NCI-H2196 treated with DMSO at 0.1 percent for 48 hours (cell line): ENCODE measurements at regions not wholly inside any gene's neighbourhood (a gene's known extent, or its start where the extent isn't known, plus 50 kb on each side); places are given as distances from the start of the nearest gene placed in this dataset.
"Not testable (repeated sequence)": the region's sequence is repeated elsewhere in the genome, so short reads cannot be mapped to it uniquely, and the experiment has no call there.

ENCODE experiments used
- DNase-seq: peaks from one replicate; lab custom pipeline; 2025; ENCODE audit not compliant: unreplicated experiment; lab: John Stamatoyannopoulos, UW

GRCh38 chr2:183782436-183782835 is 658.2 kb downstream of the NUP35 start:
- DNase-seq = no peak

- not testable (repeated sequence) for DNase-seq
Measured at GRCh38 chr2:183788796-183789195, 664.6 kb downstream of the NUP35 start.

DNA sequence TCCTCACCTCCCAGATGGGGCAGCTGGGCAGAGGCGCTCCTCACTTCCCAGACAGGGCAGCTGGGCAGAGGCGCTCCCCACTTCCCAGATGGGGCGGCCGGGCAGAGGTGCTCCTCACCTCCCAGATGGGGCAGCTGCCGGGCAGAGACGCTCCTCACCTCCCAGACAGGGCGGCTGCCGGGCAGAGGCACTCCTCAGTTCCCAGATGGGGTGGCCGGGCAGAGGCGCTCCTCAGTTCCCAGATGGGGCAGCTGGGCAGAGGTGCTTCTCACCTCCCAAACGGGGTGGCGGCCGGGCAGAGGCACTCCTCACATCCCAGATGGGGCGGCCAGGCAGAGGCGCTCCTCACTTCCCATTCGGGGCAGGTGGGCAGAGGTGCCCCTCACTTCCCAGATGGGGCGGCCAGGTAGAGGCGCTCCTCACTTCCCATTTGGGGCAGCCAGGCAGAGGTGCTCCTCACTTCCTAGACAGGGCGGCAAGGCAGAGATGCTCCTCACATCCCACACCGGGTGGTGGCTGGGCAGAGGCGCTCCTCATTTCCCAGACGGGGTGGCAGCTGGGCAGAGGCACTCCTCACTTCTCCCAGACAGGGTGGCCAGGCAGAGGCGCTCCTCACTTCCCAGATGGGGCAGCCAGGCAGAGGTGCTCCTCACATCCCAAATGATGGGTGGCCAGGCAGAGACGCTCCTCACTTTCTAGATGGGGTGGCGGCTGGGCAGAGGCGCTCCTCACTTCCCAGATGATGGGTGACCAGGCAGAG is 668.1 kb downstream of the NUP35 start:
- DNase-seq = not testable (repeated sequence)

GRCh38 chr2:183798535-183798934 is 674.3 kb downstream of the NUP35 start:
- no peak for DNase-seq

GRCh38 chr2:183799761-183800160 is 675.5 kb downstream of the NUP35 start:
- no peak for DNase-seq

- no peak for DNase-seq
Measured at GRCh38 chr2:183803596-183803995, 679.4 kb downstream of the NUP35 start.

GRCh38 chr2:183807870-183808269 is 683.6 kb downstream of the NUP35 start:
- DNase-seq = no peak

GRCh38 chr2:183809404-183809803 is 685.2 kb downstream of the NUP35 start:
- DNase-seq = no peak

DNA sequence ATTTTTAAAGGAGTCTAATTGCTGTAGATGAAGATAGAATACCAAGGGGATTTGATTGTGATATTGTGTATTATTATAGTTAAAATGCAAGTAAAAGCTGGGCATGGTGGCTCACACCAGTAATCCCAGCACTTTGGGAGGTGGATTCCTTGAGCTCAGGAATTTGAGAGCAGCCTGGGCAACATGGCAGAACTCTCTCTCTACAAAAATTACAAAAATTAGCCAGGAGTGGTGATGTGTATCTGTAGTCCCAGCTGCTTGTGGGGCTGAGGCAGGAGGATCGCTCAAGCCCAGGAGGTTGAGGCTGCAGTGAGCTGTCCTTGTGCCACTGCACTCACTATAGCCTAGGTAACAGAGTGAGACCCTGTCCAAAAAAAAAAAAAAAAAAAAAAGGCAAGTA is 687.0 kb downstream of the NUP35 start:
- DNase-seq = no peak

DNA sequence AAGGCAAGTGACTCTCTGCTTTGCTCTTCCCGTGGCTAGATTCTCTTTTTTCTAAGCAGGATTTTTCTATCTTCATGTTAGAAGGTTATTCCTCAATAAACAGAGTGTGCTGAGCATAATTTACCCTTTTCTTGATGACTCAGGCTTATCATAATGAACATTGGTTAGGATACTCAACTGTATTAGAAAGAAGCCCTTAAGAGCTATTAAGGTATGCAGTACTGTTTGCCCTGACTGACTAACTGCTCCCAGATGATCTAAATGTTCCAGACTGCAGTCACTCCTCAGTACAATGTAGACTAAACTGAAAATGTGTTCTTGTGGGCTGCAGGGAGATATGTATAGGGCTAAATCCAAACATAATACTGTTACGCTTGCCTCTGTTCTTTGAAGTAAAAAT is 687.8 kb downstream of the NUP35 start:
- no peak for DNase-seq

DNA sequence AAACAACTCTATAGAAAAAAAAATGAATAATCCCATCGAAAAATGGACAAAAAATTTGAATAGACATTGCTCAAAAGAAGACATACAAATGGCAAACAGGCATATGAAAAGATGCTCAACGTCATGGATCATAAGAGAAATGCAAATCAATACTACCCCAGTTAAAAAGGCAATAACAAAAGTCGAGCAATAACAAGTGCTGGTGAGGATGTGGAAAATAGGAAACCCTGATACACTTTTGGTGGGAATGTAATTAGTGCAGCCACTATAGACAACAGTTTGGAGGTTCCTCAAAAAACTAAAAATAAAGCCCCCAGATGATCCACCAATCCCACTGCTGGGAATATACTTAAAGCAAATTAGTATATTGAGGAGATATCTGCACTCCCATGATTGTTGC is 701.5 kb downstream of the NUP35 start:
- DNase-seq = no peak

DNA sequence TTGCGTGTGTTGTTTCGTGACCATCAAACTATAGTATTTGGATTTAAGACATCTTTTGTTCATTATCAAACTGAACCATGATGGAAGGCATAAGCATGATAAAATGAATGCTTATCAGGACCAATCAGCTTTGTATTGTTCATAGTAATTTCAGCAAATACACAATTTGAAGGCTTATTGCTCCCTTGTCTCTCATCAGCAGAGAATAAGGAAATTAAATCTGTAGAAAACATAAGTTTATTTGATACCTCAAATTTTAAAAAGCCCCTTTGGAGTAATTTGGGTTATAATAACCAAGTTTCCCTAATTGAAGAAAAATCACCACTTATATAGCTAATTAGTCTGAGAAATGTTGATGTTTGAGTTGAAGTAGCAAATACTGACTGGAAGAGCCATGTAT is 705.7 kb downstream of the NUP35 start:
- DNase-seq = no peak

DNA sequence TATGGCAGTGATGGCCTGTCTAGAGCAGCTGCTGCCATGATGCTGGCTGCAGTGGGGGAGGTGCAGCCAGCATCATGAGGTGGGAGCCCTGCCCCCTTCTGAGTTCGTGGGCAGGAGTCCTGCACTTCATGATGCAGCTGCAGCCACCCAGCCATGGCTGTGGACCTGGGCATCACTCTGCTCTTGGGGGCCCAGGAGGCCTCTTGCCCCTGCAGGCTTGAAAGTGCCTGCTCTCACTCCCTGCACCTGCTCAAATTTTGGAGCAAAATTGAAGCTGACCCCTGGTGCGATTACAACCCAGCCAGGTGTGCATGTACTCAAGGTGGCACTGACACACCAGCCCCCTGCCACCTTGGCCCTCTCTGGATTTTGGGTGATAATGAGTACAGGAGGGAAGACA is 712.9 kb downstream of the NUP35 start:
- no peak for DNase-seq

DNA sequence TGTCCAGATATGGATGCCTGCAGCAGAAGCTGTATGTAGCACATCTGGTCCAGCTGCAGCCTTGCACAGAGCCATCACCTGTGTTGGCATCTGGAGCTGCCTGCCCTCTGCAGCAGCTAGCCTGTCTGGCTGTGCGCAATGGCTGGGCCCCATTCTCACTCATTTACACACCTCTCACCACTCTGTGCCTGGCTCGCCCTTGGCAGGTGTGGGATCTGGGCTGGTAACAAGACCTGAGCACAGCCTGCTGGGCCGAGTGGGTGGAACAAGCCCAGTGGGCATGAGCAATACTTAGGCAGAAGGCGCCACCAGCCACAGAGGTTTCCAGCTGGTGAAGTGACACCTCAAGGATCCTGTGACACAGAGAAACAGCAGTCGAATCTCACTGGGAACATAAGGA is 714.1 kb downstream of the NUP35 start:
- DNase-seq = no peak

- DNase-seq = no peak
Measured at GRCh38 chr2:183840061-183840584, 715.9 kb downstream of the NUP35 start.

DNA sequence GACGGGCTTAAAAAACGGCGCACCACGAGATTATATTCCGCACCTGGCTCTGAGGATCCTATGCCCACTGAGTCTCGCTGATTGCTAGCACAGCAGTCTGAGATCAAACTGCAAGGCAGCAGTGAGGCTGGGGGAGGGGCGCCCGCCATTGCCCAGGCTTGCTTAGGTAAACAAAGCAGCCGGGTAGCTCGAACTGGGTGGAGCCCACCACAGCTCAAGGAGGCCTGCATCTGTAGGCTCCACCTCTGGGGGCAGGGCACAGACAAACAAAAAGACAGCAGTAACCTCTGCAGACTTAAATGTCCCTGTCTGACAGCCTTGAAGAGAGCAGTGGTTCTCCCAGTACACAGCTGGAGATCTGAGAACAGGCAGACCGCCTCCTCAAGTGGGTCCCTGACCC is 725.6 kb downstream of the NUP35 start:
- DNase-seq = not testable (repeated sequence)

DNA sequence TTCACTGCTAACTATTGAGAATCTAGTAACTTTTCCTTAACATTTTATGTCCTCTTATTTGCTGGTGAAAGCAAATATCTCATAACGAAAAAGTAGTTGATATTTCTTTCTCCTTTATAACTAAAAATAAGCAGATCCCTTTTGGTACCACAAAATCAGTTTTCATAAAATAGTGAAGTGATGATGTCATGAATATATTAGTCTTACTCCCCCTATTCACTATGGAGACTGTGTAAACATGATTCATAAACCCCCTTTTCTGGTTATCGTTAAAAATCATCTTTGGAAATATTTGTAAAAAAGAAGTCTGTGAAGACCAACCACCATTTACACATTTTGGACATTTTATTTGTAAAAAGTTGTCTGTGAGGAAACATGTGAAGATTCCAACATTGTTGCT is 734.9 kb downstream of the NUP35 start:
- DNase-seq = no peak

GRCh38 chr2:183866666-183867065 is 731.7 kb upstream of the ZNF804A start:
- DNase-seq = no peak

DNA sequence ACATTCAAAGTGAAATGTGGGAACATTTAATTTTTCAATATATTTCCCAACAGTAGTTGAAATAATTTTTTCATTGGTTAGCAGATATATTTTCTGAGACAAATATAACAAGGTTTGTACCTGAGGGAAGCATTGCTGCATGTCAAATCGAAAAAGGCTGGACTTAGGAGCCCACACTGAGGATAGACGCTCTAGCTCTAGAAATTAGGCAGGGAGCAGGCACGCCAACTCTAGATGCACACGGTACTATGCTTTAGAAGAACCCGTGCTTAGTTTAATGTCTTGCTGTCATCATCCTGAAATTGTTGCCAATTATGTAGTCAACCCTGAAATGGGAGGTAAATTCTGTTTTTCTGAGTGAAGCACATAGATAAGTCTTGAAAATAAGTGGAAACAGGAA is 731.1 kb upstream of the ZNF804A start:
- no peak for DNase-seq

DNA sequence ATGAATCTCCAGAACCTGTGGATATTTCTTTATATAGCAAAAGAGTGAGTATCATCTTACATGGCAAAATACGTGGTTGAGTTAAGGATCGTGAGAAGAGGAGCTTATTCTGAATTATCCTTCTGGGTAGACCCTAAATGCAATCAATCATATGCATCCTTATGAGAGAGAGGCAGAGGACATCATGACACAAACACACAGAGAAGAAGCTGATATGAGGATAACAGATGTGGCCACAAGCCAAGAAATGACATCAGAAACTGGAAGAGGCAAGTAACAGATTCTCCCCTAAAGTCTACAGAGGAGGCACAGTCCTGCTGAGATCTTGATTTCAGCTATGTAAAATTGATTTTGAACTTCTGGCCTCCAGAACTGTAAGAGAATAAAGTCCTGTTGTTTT is 730.2 kb upstream of the ZNF804A start:
- DNase-seq = no peak

- no peak for DNase-seq
Measured at GRCh38 chr2:183868707-183869106, 729.6 kb upstream of the ZNF804A start.

DNA sequence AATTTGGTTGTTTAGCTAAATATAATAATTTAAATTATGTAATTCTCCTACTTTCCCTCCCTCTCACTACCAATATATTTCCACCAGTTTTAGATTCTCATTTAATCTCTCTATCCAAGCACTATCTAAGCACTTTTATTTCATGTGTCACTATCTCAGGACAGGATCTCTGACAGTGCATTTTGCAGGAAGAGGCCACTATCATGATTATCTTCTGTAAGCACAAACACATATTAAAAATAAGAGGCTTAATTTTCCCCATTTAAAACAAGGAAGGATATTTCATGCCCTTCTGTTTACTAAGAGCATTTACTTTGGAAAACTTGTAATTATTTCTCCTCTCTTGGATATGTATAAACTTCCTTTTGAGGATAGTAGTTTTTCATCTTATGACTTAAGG is 726.2 kb upstream of the ZNF804A start:
- DNase-seq = no peak

GRCh38 chr2:183881978-183882377 is 716.4 kb upstream of the ZNF804A start:
- no peak for DNase-seq
